HL-60 (cell line): ENCODE measurements at regions not wholly inside any gene's neighbourhood (a gene's known extent, or its start where the extent isn't known, plus 50 kb on each side); places are given as distances from the start of the nearest gene placed in this dataset.

ENCODE experiments used
- DNase-seq, 2 experiments: peaks; one replicate each; pipeline ENCODE4 v3.0.0-alpha.2; 2010 to 2020; ENCODE audit warnings: low read depth in 1 of 2, low spot score in 1 of 2
- H3K27ac ChIP-seq: fragments of 250-450 bp; sonication (Bioruptor Pico); replicated peaks from 2 replicates; pipeline ENCODE4 v1.5.1; 2020; ENCODE audit warnings: mild to moderate bottlenecking, moderate library complexity
- H3K27me3 ChIP-seq: fragments of 250-450 bp; sonication (Bioruptor Pico); 2 replicates; pipeline ENCODE4 v1.5.1; 2021; ENCODE audit warnings: mild to moderate bottlenecking, moderate library complexity; ENCODE audit not compliant: insufficient read depth, poor library complexity, severe bottlenecking
- H3K4me3 ChIP-seq: replicated peaks from 2 replicates; pipeline ENCODE4 v1.5.1; 2011; ENCODE audit warnings: mild to moderate bottlenecking, control low read depth, low read length; ENCODE audit not compliant: insufficient read depth
- CTCF ChIP-seq: IDR thresholded peaks from one replicate; pipeline ENCODE4 v1.5.1; 2011; ENCODE audit warnings: low read length, control low read depth, inconsistent platforms; ENCODE audit not compliant: insufficient read depth
- GABPA ChIP-seq: IDR thresholded peaks from 2 replicates; pipeline ENCODE4 v1.6.1; 2012; ENCODE audit warnings: low read depth
- POLR2AphosphoS5 ChIP-seq: IDR thresholded peaks from 2 replicates; pipeline ENCODE4 v1.6.1; 2012; ENCODE audit warnings: low read depth
- SPI1 ChIP-seq: IDR thresholded peaks from 2 replicates; pipeline ENCODE4 v1.6.1; 2012; ENCODE audit warnings: low read depth, mild to moderate bottlenecking, borderline replicate concordance
- TF ChIP-seq, protein P1 (sequence below): IDR thresholded peaks from 2 replicates; pipeline ENCODE4 v1.6.1; 2012; ENCODE audit warnings: low read depth; ENCODE audit not compliant: insufficient replicate concordance

- no peaks in the 10 kb centered on the region for H3K27me3 ChIP-seq
- DNase-seq: no peak
- no peak overlapping the region for H3K4me3 ChIP-seq
- TF ChIP-seq, protein P1, sequence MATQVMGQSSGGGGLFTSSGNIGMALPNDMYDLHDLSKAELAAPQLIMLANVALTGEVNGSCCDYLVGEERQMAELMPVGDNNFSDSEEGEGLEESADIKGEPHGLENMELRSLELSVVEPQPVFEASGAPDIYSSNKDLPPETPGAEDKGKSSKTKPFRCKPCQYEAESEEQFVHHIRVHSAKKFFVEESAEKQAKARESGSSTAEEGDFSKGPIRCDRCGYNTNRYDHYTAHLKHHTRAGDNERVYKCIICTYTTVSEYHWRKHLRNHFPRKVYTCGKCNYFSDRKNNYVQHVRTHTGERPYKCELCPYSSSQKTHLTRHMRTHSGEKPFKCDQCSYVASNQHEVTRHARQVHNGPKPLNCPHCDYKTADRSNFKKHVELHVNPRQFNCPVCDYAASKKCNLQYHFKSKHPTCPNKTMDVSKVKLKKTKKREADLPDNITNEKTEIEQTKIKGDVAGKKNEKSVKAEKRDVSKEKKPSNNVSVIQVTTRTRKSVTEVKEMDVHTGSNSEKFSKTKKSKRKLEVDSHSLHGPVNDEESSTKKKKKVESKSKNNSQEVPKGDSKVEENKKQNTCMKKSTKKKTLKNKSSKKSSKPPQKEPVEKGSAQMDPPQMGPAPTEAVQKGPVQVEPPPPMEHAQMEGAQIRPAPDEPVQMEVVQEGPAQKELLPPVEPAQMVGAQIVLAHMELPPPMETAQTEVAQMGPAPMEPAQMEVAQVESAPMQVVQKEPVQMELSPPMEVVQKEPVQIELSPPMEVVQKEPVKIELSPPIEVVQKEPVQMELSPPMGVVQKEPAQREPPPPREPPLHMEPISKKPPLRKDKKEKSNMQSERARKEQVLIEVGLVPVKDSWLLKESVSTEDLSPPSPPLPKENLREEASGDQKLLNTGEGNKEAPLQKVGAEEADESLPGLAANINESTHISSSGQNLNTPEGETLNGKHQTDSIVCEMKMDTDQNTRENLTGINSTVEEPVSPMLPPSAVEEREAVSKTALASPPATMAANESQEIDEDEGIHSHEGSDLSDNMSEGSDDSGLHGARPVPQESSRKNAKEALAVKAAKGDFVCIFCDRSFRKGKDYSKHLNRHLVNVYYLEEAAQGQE: no peak
- no peak for TF ChIP-seq POLR2AphosphoS5
- no peak for TF ChIP-seq CTCF
- TF ChIP-seq GABPA: no peak
- no peak for TF ChIP-seq SPI1
- H3K27ac ChIP-seq: no peak overlapping the region
Observed at GRCh38 chr5:121692158-121692557, 159.5 kb upstream of the FTMT start.

DNA sequence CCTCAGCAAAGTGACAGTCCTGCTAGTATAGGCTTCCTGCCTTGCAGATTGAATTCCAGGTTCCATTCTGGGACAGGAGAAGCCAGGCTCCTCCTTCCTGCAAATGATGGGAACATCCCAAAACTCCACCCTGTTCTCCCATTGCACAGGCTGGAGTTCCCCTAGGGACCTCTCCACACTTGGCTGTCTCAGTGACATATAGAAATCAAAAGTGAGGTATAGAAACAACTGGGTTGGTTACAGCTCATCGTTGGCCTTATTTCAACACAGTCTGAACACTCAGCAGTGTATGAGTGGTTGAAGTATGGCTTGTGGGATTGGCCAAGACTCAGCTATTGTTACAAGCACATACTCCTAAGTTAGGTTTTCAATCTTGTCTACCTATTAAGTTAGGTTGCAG, 157.8 kb upstream of the FTMT start:
- H3K27ac ChIP-seq: no peak overlapping the region
- H3K27me3 ChIP-seq: no peaks in the 10 kb centered on the region
- DNase-seq: no peak
- no peak overlapping the region for H3K4me3 ChIP-seq
- no peak for TF ChIP-seq CTCF
- TF ChIP-seq SPI1: no peak
- no peak for TF ChIP-seq GABPA
- TF ChIP-seq, protein P1: no peak
- no peak for TF ChIP-seq POLR2AphosphoS5

DNA sequence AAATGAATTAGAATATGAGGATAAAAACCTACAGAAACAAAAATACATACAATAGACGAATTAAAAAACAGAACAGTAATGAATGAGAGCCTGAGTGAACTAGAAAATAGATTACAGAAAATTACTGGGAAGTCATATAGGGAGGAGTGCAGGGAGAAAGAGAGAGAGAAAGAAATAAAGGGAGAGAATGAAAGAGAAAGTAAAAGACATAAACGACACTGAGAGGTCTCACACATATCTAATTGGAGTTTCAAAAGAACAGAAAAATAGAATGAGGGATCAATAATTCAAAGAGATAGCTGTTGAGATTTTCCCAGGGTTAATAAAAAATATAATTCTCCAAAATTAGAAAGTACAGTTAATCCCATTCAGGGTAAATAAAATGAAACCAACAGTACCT, 156.4 kb upstream of the FTMT start:
- DNase-seq: no peak
- H3K4me3 ChIP-seq: no peak overlapping the region
- H3K27ac ChIP-seq: no peak overlapping the region
- TF ChIP-seq CTCF (no peak), GABPA (no peak)
- TF ChIP-seq, protein P1: no peak
- H3K27me3 ChIP-seq: no peaks in the 10 kb centered on the region
